CD4-positive, CD25-positive, alpha-beta regulatory T cell (primary cell): ENCODE measurements at regions not wholly inside any gene's neighbourhood (a gene's known extent, or its start where the extent isn't known, plus 50 kb on each side); places are given as distances from the start of the nearest gene placed in this dataset.
"Not testable (repeated sequence)": the region's sequence is repeated elsewhere in the genome, so short reads cannot be mapped to it uniquely, and the experiment has no call there.

Experiments
- ATAC-seq, 2 donors: fragments of 150-1000 bp; cut with Tn5 transposase; one replicate each; pipeline ENCODE4 v1.10.0; 2021; ENCODE audit warnings: low read depth in 2 of 2, moderate number of reproducible peaks in 2 of 2, moderate library complexity in 1 of 2
- DNase-seq, 3 donors: peaks; one replicate each; pipeline versions ENCODE4 v3.0.0 to v3.0.0-alpha.2; 2012 to 2022; ENCODE audit warnings: mixed read lengths in 1 of 3
- H3K27ac ChIP-seq: one replicate; pipeline ENCODE4 v1.7.0; 2013; ENCODE audit warnings: mild to moderate bottlenecking, low read length; ENCODE audit not compliant: insufficient read depth, poor library complexity, severe bottlenecking
- H3K27me3 ChIP-seq: one replicate; pipeline ENCODE4 v1.7.0; 2013; ENCODE audit warnings: low read length; ENCODE audit not compliant: control insufficient read depth, insufficient read depth
- H3K36me3 ChIP-seq: one replicate; pipeline ENCODE4 v1.7.0; 2013; ENCODE audit warnings: mild to moderate bottlenecking, low read length, moderate library complexity; ENCODE audit not compliant: control insufficient read depth, insufficient read depth
- H3K4me1 ChIP-seq: 2 replicates; pipeline ENCODE4 v1.7.0; 2013; ENCODE audit warnings: mild to moderate bottlenecking, low read length; ENCODE audit not compliant: insufficient read depth, control insufficient read depth, poor library complexity, severe bottlenecking
- H3K4me3 ChIP-seq: one replicate; pipeline ENCODE4 v1.7.0; 2013; ENCODE audit warnings: low read depth, mild to moderate bottlenecking, low read length, moderate library complexity
- H3K9me3 ChIP-seq, 2 experiments: 1 replicate in 1 of 2; 2 replicates in 1 of 2; pipeline ENCODE4 v1.7.0; 2013; ENCODE audit warnings: low read length in 2 of 2, mild to moderate bottlenecking in 1 of 2, moderate library complexity in 1 of 2; ENCODE audit not compliant: control insufficient read depth in 2 of 2
- H3K27ac Mint-ChIP-seq, 3 donors: one replicate each; pipeline ENCODE4 v1.8.0; 2020 to 2022; ENCODE audit warnings: mild to moderate bottlenecking in 3 of 3, mixed read lengths in 3 of 3, moderate library complexity in 2 of 3
- H3K27me3 Mint-ChIP-seq: one replicate; pipeline ENCODE4 v1.8.0; 2022; ENCODE audit warnings: mild to moderate bottlenecking, mixed read lengths
- H3K36me3 Mint-ChIP-seq: one replicate; pipeline ENCODE4 v1.8.0; 2020; ENCODE audit warnings: mixed read lengths
- H3K4me1 Mint-ChIP-seq, 4 donors: one replicate each; pipeline ENCODE4 v1.8.0; 2020 to 2022; ENCODE audit warnings: mixed read lengths in 4 of 4, mild to moderate bottlenecking in 1 of 4
- H3K4me3 Mint-ChIP-seq, 4 donors: one replicate each; pipeline ENCODE4 v1.8.0; 2020 to 2022; ENCODE audit warnings: mild to moderate bottlenecking in 4 of 4, mixed read lengths in 4 of 4, moderate library complexity in 3 of 4
- H3K9me3 Mint-ChIP-seq, 7 donors: one replicate each; pipeline ENCODE4 v1.8.0; 2020 to 2022; ENCODE audit warnings: mixed read lengths in 7 of 7, mild to moderate bottlenecking in 3 of 7, moderate library complexity in 2 of 7

- no peaks in the 10 kb centered on the region for H3K9me3 ChIP-seq
- H3K4me1 ChIP-seq = no peaks in the 10 kb centered on the region
- Mint-ChIP-seq H3K27ac (no peak overlapping the region), H3K4me1 (no peaks in the 10 kb centered on the region), H3K27me3 (no peaks in the 10 kb centered on the region), H3K9me3 (peaks cover 0 to 3% (median 2%) of the 10 kb centered on the region in 7 donors), H3K4me3 (no peak overlapping the region), H3K36me3 (no peaks in the 10 kb centered on the region)
- H3K27me3 ChIP-seq = no peaks in the 10 kb centered on the region
- H3K27ac ChIP-seq = no peak overlapping the region
- DNase-seq (no peak), ATAC-seq (no peak)
- H3K4me3 ChIP-seq = no peak overlapping the region
- H3K36me3 ChIP-seq = no peaks in the 10 kb centered on the region
Observed at GRCh38 chr4:164648849-164649212, 105.1 kb upstream of the SMIM31 start.

GRCh38 chr4:164659765-164660164, 94.2 kb upstream of the SMIM31 start:
- Histone ChIP-seq H3K4me1 (no peaks in the 10 kb centered on the region), H3K9me3 (no peaks in the 10 kb centered on the region), H3K27ac (no peak overlapping the region), H3K36me3 (no peaks in the 10 kb centered on the region), H3K4me3 (no peak overlapping the region), H3K27me3 (no peaks in the 10 kb centered on the region)
- Mint-ChIP-seq H3K4me3 (no peak overlapping the region), H3K27ac (no peak overlapping the region), H3K9me3 (peaks cover 0 to 15% (median 4%) of the 10 kb centered on the region in 7 donors), H3K36me3 (no peaks in the 10 kb centered on the region), H3K27me3 (no peaks in the 10 kb centered on the region), H3K4me1 (no peaks in the 10 kb centered on the region)
- no peak for DNase-seq
- ATAC-seq = no peak

DNA sequence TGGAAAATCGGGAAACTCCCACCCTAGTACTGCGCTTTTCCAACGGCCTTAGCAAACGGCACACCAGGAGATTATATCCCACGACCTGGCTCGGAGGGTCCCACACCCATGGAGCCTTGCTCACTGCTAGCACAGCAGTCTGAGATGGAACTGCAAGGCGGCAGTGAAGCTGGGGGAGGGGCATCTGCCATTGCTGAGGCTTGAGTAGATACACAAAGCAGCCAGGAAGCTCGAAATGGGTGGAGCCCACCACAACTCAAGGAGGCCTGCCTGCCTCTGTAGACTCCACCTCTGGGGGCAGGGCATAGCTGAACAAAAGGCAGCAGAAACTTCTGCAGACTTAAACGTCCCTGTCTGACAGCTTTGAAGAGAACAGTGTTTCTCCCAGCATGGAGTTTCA, 77.8 kb upstream of the SMIM31 start:
- H3K36me3 Mint-ChIP-seq, H3K27ac ChIP-seq, H3K27me3 Mint-ChIP-seq, H3K4me3 ChIP-seq, H3K4me1 Mint-ChIP-seq, H3K9me3 Mint-ChIP-seq, H3K4me3 Mint-ChIP-seq, H3K9me3 ChIP-seq, H3K36me3 ChIP-seq, ATAC-seq, H3K27ac Mint-ChIP-seq, H3K4me1 ChIP-seq, H3K27me3 ChIP-seq: not testable (repeated sequence)
- DNase-seq = peak in 1 of 3 donors; percentile 8

DNA sequence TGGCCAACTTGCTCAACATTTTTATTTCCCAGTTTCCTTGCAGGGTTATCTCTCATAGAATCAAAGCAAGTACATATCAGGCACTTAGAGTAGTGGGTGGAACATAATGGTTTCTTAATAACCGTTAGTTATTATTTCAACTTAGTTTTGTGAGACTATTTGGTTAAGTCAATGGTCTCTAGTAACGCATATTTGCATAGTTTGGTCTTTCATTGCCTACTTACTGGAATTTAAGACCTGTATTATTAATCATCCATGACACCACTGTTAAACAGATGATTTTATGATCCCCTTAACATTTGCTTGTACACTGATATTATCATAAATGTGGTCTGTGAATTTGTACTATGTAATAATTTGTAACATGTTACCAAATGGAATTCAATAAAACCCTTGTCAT, 70.9 kb upstream of the SMIM31 start:
- no peak overlapping the region for H3K4me3 Mint-ChIP-seq
- Histone ChIP-seq H3K27ac (no peak overlapping the region), H3K4me1 (no peaks in the 10 kb centered on the region), H3K4me3 (no peak overlapping the region), H3K9me3 (no peaks in the 10 kb centered on the region), H3K27me3 (no peaks in the 10 kb centered on the region), H3K36me3 (no peaks in the 10 kb centered on the region)
- DNase-seq (no peak), ATAC-seq (no peak)
- no peak overlapping the region for H3K27ac Mint-ChIP-seq
- H3K36me3 Mint-ChIP-seq = no peaks in the 10 kb centered on the region
- H3K9me3 Mint-ChIP-seq = no peaks in the 10 kb centered on the region
- no peaks in the 10 kb centered on the region for H3K4me1 Mint-ChIP-seq
- H3K27me3 Mint-ChIP-seq = no peaks in the 10 kb centered on the region

GRCh38 chr4:164695650-164696049, 58.3 kb upstream of the SMIM31 start:
- H3K9me3 Mint-ChIP-seq = peaks cover 0 to 6% (median 0%) of the 10 kb centered on the region in 7 donors
- H3K4me1 Mint-ChIP-seq = no peaks in the 10 kb centered on the region
- H3K27ac ChIP-seq = no peak overlapping the region
- no peak overlapping the region for H3K27ac Mint-ChIP-seq
- no peaks in the 10 kb centered on the region for H3K9me3 ChIP-seq
- no peak overlapping the region for H3K4me3 ChIP-seq
- H3K36me3 ChIP-seq = no peaks in the 10 kb centered on the region
- no peaks in the 10 kb centered on the region for H3K4me1 ChIP-seq
- H3K36me3 Mint-ChIP-seq = no peaks in the 10 kb centered on the region
- H3K4me3 Mint-ChIP-seq = no peak overlapping the region
- DNase-seq (no peak), ATAC-seq (no peak)
- no peaks in the 10 kb centered on the region for H3K27me3 Mint-ChIP-seq
- no peaks in the 10 kb centered on the region for H3K27me3 ChIP-seq

DNA sequence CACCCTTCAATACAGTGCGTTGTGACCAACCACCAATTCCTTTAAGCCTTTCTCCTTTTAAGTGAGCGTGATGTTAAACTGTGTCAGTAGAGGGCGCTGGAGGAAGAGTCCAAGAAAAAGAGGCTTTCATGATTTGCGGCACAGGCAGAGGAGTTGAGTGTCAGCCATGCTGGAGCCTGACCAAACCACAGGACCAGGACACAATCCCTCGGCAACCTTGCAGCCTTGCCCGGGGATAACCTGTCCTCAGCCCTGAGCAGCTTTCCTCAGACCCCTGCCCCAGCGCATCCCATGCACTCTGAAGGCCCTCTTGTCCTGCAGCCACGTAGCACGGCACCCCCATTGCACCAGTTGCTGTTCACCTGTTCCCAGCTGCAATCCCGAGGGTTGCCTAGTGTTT, 53.5 kb upstream of the SMIM31 start:
- H3K4me3 Mint-ChIP-seq = no peak overlapping the region
- no peaks in the 10 kb centered on the region for H3K4me1 Mint-ChIP-seq
- no peak overlapping the region for H3K4me3 ChIP-seq
- H3K36me3 ChIP-seq = no peaks in the 10 kb centered on the region
- H3K27ac Mint-ChIP-seq = no peak overlapping the region
- H3K27me3 ChIP-seq = no peaks in the 10 kb centered on the region
- ATAC-seq (no peak), DNase-seq (no peak)
- peaks cover 0 to 5% (median 0%) of the 10 kb centered on the region in 7 donors for H3K9me3 Mint-ChIP-seq
- H3K4me1 ChIP-seq = no peaks in the 10 kb centered on the region
- no peaks in the 10 kb centered on the region for H3K9me3 ChIP-seq
- H3K27me3 Mint-ChIP-seq = no peaks in the 10 kb centered on the region
- no peaks in the 10 kb centered on the region for H3K36me3 Mint-ChIP-seq
- no peak overlapping the region for H3K27ac ChIP-seq

DNA sequence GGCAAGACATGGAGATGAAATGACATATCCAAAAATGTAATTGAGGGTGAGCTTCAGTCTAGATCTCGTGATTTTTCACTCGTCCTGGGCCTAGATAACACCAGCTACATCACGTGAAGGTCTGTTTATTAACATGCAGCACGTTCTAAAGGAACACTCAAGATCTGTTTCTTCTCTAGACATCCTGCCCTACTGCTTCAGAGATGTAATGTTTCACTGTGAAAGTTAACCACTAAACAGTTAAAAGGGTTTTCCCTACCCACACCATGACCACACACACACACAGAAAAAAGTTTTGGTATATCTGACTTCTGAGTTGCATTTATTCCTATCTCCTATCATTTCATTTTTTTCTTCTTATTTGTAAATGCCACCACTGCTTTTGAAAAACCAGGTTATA, 52.3 kb upstream of the SMIM31 start:
- Histone ChIP-seq H3K4me3 (no peak overlapping the region), H3K9me3 (no peaks in the 10 kb centered on the region), H3K27ac (no peak overlapping the region), H3K4me1 (no peaks in the 10 kb centered on the region), H3K36me3 (no peaks in the 10 kb centered on the region), H3K27me3 (no peaks in the 10 kb centered on the region)
- Mint-ChIP-seq H3K27ac (no peak overlapping the region), H3K4me3 (no peak overlapping the region), H3K4me1 (no peaks in the 10 kb centered on the region), H3K9me3 (peaks cover 0 to 5% (median 0%) of the 10 kb centered on the region in 7 donors), H3K36me3 (no peaks in the 10 kb centered on the region), H3K27me3 (no peaks in the 10 kb centered on the region)
- ATAC-seq = no peak
- no peak for DNase-seq
